HL-60 (cell line): ENCODE measurements at regions not wholly inside any gene's neighbourhood (a gene's known extent, or its start where the extent isn't known, plus 50 kb on each side); places are given as distances from the start of the nearest gene placed in this dataset.
"Not testable (repeated sequence)": the region's sequence is repeated elsewhere in the genome, so short reads cannot be mapped to it uniquely, and the experiment has no call there.

Source experiments
- GABPA ChIP-seq: IDR thresholded peaks from 2 replicates; pipeline ENCODE4 v1.6.1; 2012; ENCODE audit warnings: low read depth
- POLR2AphosphoS5 ChIP-seq: IDR thresholded peaks from 2 replicates; pipeline ENCODE4 v1.6.1; 2012; ENCODE audit warnings: low read depth
- TF ChIP-seq, protein P1 (sequence below): IDR thresholded peaks from one replicate; pipeline ENCODE4 v1.5.1; 2011; ENCODE audit warnings: low read length, control low read depth, inconsistent platforms; ENCODE audit not compliant: insufficient read depth
- TF ChIP-seq, protein P2 (sequence below): IDR thresholded peaks from 2 replicates; pipeline ENCODE4 v1.6.1; 2012; ENCODE audit warnings: low read depth; ENCODE audit not compliant: insufficient replicate concordance

DNA sequence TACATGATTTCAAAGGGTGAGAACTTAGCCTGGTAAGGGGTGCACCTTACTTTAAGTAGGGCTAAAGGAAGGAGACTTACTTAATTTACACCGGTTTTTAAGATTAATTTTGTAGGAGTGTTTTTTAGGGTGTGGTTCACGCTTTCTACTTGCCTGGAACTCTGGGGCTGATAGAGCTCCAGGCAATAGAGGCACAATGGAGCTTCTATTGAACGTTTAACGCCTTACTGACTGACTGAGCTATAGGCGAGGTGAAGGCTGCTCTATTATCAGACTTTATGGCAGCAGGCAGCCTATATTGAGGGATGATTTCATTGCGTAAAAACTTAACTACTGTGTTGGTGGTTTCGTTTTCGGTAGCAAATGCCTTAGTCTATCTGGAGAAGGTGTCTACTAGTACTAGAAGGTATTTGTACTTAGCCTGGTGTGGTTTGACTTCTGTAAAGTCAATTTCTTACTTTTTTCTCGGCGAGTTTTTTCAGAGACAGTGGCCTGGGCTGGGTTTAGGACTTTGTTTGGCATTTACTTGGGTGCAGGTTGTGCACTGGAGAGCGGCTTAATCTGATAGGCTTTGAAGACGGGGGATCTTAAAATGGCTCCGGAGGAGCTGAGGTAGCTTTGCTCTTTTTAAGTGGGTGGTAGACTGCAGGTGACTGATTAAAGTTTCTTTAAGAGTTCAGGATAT lies 119.7 kb downstream of the UNC93B1 start:
- TF ChIP-seq, protein P1, sequence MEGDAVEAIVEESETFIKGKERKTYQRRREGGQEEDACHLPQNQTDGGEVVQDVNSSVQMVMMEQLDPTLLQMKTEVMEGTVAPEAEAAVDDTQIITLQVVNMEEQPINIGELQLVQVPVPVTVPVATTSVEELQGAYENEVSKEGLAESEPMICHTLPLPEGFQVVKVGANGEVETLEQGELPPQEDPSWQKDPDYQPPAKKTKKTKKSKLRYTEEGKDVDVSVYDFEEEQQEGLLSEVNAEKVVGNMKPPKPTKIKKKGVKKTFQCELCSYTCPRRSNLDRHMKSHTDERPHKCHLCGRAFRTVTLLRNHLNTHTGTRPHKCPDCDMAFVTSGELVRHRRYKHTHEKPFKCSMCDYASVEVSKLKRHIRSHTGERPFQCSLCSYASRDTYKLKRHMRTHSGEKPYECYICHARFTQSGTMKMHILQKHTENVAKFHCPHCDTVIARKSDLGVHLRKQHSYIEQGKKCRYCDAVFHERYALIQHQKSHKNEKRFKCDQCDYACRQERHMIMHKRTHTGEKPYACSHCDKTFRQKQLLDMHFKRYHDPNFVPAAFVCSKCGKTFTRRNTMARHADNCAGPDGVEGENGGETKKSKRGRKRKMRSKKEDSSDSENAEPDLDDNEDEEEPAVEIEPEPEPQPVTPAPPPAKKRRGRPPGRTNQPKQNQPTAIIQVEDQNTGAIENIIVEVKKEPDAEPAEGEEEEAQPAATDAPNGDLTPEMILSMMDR: not testable (repeated sequence)
- not testable (repeated sequence) for TF ChIP-seq POLR2AphosphoS5, GABPA
- TF ChIP-seq, protein P2, sequence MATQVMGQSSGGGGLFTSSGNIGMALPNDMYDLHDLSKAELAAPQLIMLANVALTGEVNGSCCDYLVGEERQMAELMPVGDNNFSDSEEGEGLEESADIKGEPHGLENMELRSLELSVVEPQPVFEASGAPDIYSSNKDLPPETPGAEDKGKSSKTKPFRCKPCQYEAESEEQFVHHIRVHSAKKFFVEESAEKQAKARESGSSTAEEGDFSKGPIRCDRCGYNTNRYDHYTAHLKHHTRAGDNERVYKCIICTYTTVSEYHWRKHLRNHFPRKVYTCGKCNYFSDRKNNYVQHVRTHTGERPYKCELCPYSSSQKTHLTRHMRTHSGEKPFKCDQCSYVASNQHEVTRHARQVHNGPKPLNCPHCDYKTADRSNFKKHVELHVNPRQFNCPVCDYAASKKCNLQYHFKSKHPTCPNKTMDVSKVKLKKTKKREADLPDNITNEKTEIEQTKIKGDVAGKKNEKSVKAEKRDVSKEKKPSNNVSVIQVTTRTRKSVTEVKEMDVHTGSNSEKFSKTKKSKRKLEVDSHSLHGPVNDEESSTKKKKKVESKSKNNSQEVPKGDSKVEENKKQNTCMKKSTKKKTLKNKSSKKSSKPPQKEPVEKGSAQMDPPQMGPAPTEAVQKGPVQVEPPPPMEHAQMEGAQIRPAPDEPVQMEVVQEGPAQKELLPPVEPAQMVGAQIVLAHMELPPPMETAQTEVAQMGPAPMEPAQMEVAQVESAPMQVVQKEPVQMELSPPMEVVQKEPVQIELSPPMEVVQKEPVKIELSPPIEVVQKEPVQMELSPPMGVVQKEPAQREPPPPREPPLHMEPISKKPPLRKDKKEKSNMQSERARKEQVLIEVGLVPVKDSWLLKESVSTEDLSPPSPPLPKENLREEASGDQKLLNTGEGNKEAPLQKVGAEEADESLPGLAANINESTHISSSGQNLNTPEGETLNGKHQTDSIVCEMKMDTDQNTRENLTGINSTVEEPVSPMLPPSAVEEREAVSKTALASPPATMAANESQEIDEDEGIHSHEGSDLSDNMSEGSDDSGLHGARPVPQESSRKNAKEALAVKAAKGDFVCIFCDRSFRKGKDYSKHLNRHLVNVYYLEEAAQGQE: not testable (repeated sequence)
